Gastrocnemius medialis (tissue), 4 donors: ENCODE measurements at regions not wholly inside any gene's neighbourhood (a gene's known extent, or its start where the extent isn't known, plus 50 kb on each side); places are given as distances from the start of the nearest gene placed in this dataset.

Experiments
- CTCF ChIP-seq, 5 experiments: fragments of 450-650 bp in 3 of 5; fragments of 200-600 bp in 2 of 5; sonication (generic) in 2 of 5; IDR thresholded peaks in 4 of 5; conservative IDR thresholded peaks in 1 of 5; 1 replicate in 4 of 5; 2 replicates in 1 of 5; pipeline ENCODE4 v1.5.1; 2016 to 2019; ENCODE audit warnings: antibody characterized with exemption in 5 of 5, mild to moderate bottlenecking in 3 of 5, moderate library complexity in 3 of 5
- POLR2A ChIP-seq, 2 donors: fragments of 450-650 bp; IDR thresholded peaks; one replicate each; pipeline ENCODE4 v1.6.1; 2017; ENCODE audit warnings: antibody characterized with exemption in 2 of 2, mild to moderate bottlenecking in 2 of 2, moderate library complexity in 2 of 2

- TF ChIP-seq CTCF (IDR thresholded peaks at IDR 0.05 in 4 of 5, conservative IDR thresholded peaks at IDR 0.05 in 1 of 5) (no peak), POLR2A (IDR thresholded peaks at IDR 0.05) (no peak)
Observed at GRCh38 chr10:61188101-61188500, 244.1 kb upstream of the RHOBTB1 start.
